Panc1 (cell line): ENCODE measurements at regions not wholly inside any gene's neighbourhood (a gene's known extent, or its start where the extent isn't known, plus 50 kb on each side); places are given as distances from the start of the nearest gene placed in this dataset.

ENCODE experiments used
- ATAC-seq: fragments of 200-7000 bp; cut with Tn5 transposase; 2 replicates; pipeline ENCODE4 v1.9.1; 2020; ENCODE audit warnings: mild to moderate bottlenecking, moderate library complexity
- BruUV-seq: library from RNA; stranded (reverse); fragments of 400-500 nt; replicated peaks from 2 replicates; lab custom pipeline; 2021; lab: Mats Ljungman, UMichigan
- CTCF ChIA-PET: fragments of 300-600 bp; sonication (Branson Sonifier 250); formaldehyde crosslinking; loops from one replicate; lab custom pipeline; 2022; ENCODE audit warnings: antibody characterized with exemption; lab: Charles Lee
- POLR2A ChIA-PET: fragments of 300-600 bp; sonication (Branson Sonifier 250); formaldehyde crosslinking; loops from one replicate; lab custom pipeline; 2022; ENCODE audit warnings: antibody characterized with exemption; lab: Charles Lee
- DNase-seq: peaks from one replicate; pipeline ENCODE4 v3.0.0-alpha.2; 2010; ENCODE audit warnings: low read depth, low spot score
- H3K27ac ChIP-seq: 2 replicates; pipeline ENCODE4 v1.5.1; 2011; ENCODE audit warnings: mild to moderate bottlenecking, low read length, inconsistent platforms
- H3K27me3 ChIP-seq: fragments of 200-500 bp; sonication (Bioruptor generic); 2 replicates; pipeline ENCODE4 v1.6.0; 2014; ENCODE audit warnings: low read length, inconsistent platforms; ENCODE audit not compliant: control insufficient read depth, insufficient read depth
- H3K36me3 ChIP-seq: fragments of 200-500 bp; sonication (Bioruptor generic); 2 replicates; pipeline ENCODE4 v1.5.1; 2014; ENCODE audit warnings: inconsistent platforms, mild to moderate bottlenecking, low read length, moderate library complexity; ENCODE audit not compliant: control insufficient read depth, insufficient read depth
- H3K4me1 ChIP-seq: 2 replicates; pipeline ENCODE4 v1.5.1; 2011; ENCODE audit warnings: inconsistent platforms, mild to moderate bottlenecking, low read length, moderate library complexity; ENCODE audit not compliant: control insufficient read depth, insufficient read depth
- H3K4me3 ChIP-seq, 2 experiments: 2 replicates each; pipeline ENCODE4 v1.5.1; 2011 to 2012; ENCODE audit warnings: low read depth in 2 of 2, low read length in 2 of 2, mild to moderate bottlenecking in 2 of 2, inconsistent platforms in 1 of 2, moderate library complexity in 1 of 2
- H3K9me3 ChIP-seq: fragments of 200-500 bp; sonication (Bioruptor generic); 2 replicates; pipeline ENCODE4 v1.5.1; 2014; ENCODE audit warnings: low read depth, mild to moderate bottlenecking, inconsistent platforms, low read length, moderate library complexity; ENCODE audit not compliant: control insufficient read depth, insufficient read depth
- CTCF ChIP-seq: fragments of 450-650 bp; IDR thresholded peaks from 2 replicates; pipeline ENCODE4 v1.5.1; 2017; ENCODE audit warnings: mild to moderate bottlenecking
- POLR2AphosphoS5 ChIP-seq: IDR thresholded peaks from 2 replicates; pipeline ENCODE4 v1.6.1; 2012; ENCODE audit warnings: mild to moderate bottlenecking, low read depth, low read length, moderate library complexity
- REST ChIP-seq, 2 experiments: IDR thresholded peaks; 2 replicates each; pipeline ENCODE4 v1.6.1; 2011 to 2012; ENCODE audit warnings: low read depth in 2 of 2, control low read depth in 1 of 2, low read length in 1 of 2, mild to moderate bottlenecking in 1 of 2, moderate library complexity in 1 of 2; ENCODE audit not compliant: insufficient read depth in 1 of 2
- SIN3A ChIP-seq: IDR thresholded peaks from 2 replicates; pipeline ENCODE4 v1.6.1; 2012; ENCODE audit warnings: low read depth, mild to moderate bottlenecking, low read length, moderate library complexity, borderline replicate concordance; ENCODE audit not compliant: insufficient read depth
- TCF7L2 ChIP-seq: IDR thresholded peaks from 2 replicates; pipeline ENCODE4 v1.6.1; 2011; ENCODE audit warnings: mild to moderate bottlenecking, low read depth, low read length, inconsistent platforms
- in situ Hi-C: cut with HindIII; loops from 2 replicates; pipeline ENCODE4 v1.10.0; 2016; ENCODE audit warnings: low sequenced_read_pairs, low pct_unique_long_range_greater_than_20kb
- intact Hi-C: fragments of 100-400 bp; cut with micrococcal nuclease; formaldehyde crosslinking; loops from one replicate; pipeline ENCODE4 v1.10.0; 2022; ENCODE audit not compliant: unreplicated experiment

- in situ Hi-C loops, result no loop called here
- H3K4me1 ChIP-seq, result peaks cover 9% of the 10 kb centered on the region; the same call in 1 of the 2 replicates
- TF ChIP-seq CTCF (no peak), TCF7L2 (no peak), SIN3A (no peak), REST (IDR thresholded peaks at IDR 0.05; ENCODE audit: insufficient read depth in 1 of 2, low read depth in 2 of 2, low read length in 1 of 2) (no peak), POLR2AphosphoS5 (no peak)
- H3K27me3 ChIP-seq, result no peaks in the 10 kb centered on the region
- ChIA-PET POLR2A (interaction anchor here (0.6 to 0.9 kb wide), 3 partner anchors 24 to 239 kb away, joined by 3 to 13 read pairs (median 3); no protein-coding TSS in a partner anchor), CTCF (no interaction called here)
- no peaks in the 10 kb centered on the region for H3K36me3 ChIP-seq
- no peaks in the 10 kb centered on the region for H3K9me3 ChIP-seq
- no TSS peak for BruUV-seq
- no peak for DNase-seq
- intact Hi-C loops, result no loop called here
- H3K27ac ChIP-seq, result no peak overlapping the region; the same call in 1 of the 2 replicates
- no peak overlapping the region for H3K4me3 ChIP-seq
- ATAC-seq, result no peak
These were observed 63.2 kb upstream of the TIAM2 start for GRCh38 chr6:154931711-154932424.

GRCh38 chr6:154932515-154933027 is 62.5 kb upstream of the TIAM2 start:
- DNase-seq, result no peak
- BruUV-seq, result no TSS peak
- in situ Hi-C loops, result no loop called here
- ATAC-seq, result peak; percentile 65
- intact Hi-C loops, result no loop called here
- Histone ChIP-seq H3K9me3 (no peaks in the 10 kb centered on the region), H3K27ac (no peak overlapping the region; the same call in 1 of the 2 replicates), H3K36me3 (no peaks in the 10 kb centered on the region), H3K4me3 (no peak overlapping the region), H3K4me1 (peaks cover 11% of the 10 kb centered on the region; the same call in 1 of the 2 replicates), H3K27me3 (no peaks in the 10 kb centered on the region)
- no peak for TF ChIP-seq REST (IDR thresholded peaks at IDR 0.05; ENCODE audit: insufficient read depth in 1 of 2, low read depth in 2 of 2, low read length in 1 of 2)
- ChIA-PET POLR2A (interaction anchor here (0.6 to 0.9 kb wide), 2 partner anchors 168 to 238 kb away, joined by 3 read pairs; no protein-coding TSS in a partner anchor), CTCF (interaction anchor here (0.6 kb wide), 1 partner anchor 170 kb away, joined by 3 read pairs; no protein-coding TSS in a partner anchor)
